HL-60 (cell line): ENCODE measurements at regions not wholly inside any gene's neighbourhood (a gene's known extent, or its start where the extent isn't known, plus 50 kb on each side); places are given as distances from the start of the nearest gene placed in this dataset.

Experiments
- POLR2AphosphoS5 ChIP-seq: IDR thresholded peaks from 2 replicates; pipeline ENCODE4 v1.6.1; 2012; ENCODE audit warnings: low read depth
- TF ChIP-seq, protein P1 (sequence below): IDR thresholded peaks from one replicate; pipeline ENCODE4 v1.5.1; 2011; ENCODE audit warnings: low read length, control low read depth, inconsistent platforms; ENCODE audit not compliant: insufficient read depth
- TF ChIP-seq, protein P2 (sequence below): IDR thresholded peaks from 2 replicates; pipeline ENCODE4 v1.6.1; 2012; ENCODE audit warnings: low read depth; ENCODE audit not compliant: insufficient replicate concordance

DNA sequence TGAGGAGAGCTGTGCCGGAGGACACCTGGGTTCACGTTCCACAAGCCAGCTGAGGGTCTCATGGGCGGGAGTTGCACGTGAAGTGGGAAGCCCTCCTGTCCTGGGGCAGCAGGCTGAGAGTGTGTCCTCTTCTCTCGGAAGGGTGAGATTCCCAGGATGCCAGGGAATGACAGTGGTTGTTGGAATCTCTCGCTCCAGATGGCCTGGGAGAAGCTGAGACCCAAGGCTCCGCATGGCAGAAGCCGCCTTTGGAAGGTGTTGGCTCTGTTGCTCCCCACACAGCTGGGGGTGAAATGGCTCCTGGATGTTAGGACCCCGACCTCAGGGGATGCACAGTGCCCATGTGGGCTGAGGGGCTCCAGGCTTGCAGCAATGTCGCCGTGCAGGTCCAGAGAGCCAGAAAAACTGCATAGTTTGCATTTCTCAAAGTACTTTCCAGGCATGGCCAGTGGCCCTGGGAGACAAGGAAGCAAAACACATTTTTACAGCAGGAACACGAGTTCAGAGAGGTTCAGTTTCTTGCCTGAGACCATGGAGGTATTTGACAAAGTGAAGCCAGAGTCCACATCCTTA, 153.4 kb downstream of the TMEM18 start:
- TF ChIP-seq, protein P1, sequence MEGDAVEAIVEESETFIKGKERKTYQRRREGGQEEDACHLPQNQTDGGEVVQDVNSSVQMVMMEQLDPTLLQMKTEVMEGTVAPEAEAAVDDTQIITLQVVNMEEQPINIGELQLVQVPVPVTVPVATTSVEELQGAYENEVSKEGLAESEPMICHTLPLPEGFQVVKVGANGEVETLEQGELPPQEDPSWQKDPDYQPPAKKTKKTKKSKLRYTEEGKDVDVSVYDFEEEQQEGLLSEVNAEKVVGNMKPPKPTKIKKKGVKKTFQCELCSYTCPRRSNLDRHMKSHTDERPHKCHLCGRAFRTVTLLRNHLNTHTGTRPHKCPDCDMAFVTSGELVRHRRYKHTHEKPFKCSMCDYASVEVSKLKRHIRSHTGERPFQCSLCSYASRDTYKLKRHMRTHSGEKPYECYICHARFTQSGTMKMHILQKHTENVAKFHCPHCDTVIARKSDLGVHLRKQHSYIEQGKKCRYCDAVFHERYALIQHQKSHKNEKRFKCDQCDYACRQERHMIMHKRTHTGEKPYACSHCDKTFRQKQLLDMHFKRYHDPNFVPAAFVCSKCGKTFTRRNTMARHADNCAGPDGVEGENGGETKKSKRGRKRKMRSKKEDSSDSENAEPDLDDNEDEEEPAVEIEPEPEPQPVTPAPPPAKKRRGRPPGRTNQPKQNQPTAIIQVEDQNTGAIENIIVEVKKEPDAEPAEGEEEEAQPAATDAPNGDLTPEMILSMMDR: no peak
- TF ChIP-seq, protein P2, sequence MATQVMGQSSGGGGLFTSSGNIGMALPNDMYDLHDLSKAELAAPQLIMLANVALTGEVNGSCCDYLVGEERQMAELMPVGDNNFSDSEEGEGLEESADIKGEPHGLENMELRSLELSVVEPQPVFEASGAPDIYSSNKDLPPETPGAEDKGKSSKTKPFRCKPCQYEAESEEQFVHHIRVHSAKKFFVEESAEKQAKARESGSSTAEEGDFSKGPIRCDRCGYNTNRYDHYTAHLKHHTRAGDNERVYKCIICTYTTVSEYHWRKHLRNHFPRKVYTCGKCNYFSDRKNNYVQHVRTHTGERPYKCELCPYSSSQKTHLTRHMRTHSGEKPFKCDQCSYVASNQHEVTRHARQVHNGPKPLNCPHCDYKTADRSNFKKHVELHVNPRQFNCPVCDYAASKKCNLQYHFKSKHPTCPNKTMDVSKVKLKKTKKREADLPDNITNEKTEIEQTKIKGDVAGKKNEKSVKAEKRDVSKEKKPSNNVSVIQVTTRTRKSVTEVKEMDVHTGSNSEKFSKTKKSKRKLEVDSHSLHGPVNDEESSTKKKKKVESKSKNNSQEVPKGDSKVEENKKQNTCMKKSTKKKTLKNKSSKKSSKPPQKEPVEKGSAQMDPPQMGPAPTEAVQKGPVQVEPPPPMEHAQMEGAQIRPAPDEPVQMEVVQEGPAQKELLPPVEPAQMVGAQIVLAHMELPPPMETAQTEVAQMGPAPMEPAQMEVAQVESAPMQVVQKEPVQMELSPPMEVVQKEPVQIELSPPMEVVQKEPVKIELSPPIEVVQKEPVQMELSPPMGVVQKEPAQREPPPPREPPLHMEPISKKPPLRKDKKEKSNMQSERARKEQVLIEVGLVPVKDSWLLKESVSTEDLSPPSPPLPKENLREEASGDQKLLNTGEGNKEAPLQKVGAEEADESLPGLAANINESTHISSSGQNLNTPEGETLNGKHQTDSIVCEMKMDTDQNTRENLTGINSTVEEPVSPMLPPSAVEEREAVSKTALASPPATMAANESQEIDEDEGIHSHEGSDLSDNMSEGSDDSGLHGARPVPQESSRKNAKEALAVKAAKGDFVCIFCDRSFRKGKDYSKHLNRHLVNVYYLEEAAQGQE: no peak
- TF ChIP-seq POLR2AphosphoS5: no peak
